Activated CD4-positive, alpha-beta T cell treated with anti-CD3 and anti-CD28 coated beads, Interleukin-2, amount 50 U/mL, for 4 hours (primary cell): ENCODE measurements at regions not wholly inside any gene's neighbourhood (a gene's known extent, or its start where the extent isn't known, plus 50 kb on each side); places are given as distances from the start of the nearest gene placed in this dataset.
"Not testable (repeated sequence)": the region's sequence is repeated elsewhere in the genome, so short reads cannot be mapped to it uniquely, and the experiment has no call there.

Source experiments
- DNase-seq, 2 experiments: peaks; one replicate each; pipeline ENCODE4 v3.0.0-alpha.2; 2020

DNA sequence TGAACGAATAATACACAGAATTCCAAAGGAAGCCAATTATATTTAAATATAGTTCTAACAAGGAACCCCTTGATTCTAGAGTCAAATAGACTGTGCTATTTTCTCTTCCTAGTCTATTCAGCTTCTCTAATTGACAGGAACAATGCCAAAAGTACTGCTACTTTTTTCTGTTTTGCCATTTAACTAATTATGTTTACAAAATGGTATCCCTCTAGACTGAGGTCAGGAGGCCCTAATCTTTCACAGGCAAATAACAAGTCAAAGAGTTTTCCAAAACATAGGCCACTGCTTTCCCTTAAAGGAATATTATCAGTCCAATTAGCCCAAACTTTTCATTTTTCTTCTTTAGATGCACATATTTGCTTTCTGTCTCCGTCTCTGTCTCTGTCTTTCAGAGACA, 539.3 kb downstream of the RFPL4B start:
- no peak for DNase-seq

DNA sequence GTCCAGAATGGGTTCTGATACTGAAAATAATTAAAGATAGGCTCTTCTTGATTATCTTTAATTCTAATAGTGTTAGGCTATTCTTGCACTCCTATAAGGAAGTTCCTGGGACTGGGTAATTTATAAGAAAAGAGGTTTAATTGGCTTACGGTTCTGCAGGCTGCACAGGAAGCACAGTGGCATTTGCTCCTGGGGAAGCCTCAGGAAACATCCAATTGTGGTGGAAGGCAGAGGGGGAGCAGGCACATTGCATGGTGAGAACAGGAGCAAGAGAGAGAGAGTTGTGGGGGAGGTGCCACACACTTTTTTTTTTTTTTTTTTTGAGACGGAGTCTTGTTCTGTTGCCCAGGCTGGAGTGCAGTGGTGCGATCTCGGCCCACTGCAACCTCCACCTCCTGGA, 540.3 kb downstream of the RFPL4B start:
- not testable (repeated sequence) for DNase-seq

DNA sequence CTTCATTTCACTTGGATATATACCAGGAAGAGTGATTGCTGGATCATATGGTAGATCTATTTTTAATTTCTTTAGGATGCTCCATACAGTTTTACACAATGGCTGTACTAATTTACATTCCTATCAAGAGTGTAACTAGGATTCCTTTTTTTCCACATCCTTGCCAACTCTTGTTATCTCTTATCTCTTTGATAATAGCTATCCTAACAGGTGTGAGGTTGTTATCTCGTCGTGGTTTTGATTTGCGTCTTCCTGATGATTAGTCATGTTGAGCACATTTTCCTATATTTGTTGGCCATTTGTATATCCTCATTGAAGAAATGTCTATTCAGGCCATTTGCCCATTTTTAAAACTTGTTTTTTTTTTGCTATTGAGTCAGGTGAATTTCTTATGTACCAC, 552.4 kb downstream of the RFPL4B start:
- no peak for DNase-seq

DNA sequence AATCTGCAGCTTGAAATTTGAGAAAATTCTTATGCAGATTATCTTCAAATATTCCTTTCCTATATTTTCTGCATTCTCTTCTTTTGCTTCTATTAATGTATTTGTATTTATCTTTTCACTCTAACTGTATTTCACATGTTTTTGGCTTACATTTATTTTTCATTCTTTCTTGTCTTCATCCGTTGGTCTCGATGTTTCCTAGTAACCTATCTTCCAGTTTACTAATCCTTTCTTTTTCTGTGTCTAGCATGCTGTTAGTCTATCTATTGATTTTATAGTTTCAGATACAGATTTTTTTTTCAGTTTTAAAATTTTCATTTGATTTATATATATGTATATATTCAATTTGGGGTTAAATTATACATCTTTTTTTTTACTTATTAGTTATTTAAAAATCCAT, 556.2 kb downstream of the RFPL4B start:
- DNase-seq, result no peak

DNA sequence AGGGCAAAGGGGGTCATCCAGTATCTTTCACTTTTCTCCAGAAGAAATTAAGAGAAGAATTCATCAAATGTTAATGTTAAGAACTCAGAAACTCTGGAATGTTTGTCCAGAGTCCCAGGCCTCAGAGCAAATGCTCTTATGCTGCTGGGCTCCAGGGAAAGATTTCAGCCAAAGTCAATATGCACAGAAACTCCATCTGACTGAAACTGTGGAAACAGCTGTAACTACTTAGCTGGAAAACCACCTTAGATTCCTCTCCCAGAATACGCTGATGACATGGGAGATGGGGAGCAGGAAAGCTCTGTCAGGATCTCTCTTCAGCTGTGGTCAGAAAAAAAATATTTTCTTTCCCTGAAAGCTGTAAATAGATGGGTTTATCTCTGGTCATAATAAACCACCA, 559.6 kb downstream of the RFPL4B start:
- no peak for DNase-seq

DNA sequence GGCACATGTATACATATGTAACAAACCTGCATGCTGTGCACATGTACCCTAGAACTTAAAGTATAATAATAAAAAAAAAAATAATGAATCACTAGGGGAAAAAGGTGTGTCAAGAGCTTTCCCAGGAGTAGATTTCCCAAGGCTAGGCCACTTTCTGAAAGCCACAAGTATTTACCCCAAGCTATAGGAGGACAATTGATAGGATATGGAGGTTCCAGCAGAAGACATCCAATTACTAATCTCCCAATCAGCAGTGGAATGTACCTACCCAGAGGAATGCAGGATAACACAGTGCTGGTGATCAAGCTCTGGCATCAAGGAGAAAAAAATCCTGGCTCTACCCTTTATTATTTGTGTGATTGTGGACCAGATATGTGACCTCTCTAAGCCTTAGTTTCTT, 562.7 kb downstream of the RFPL4B start:
- DNase-seq, result no peak

DNA sequence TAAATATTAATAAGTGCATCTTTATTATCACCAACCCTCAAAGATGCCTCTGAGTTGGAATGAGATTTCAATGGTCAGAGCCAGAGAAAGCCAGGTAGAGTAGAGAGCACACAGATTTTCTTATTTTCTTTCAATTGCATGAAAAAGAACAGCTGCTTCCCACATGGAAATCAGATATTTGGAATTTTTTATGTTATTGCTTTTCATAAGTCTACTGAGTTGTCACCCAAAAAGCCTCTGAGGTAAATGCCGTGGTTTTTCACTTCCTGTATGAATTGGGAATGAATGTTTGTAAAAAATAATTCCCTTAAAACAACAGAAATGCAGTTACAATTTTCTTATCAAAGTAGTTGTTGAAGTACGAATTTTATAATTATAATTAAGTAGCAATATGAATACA, 563.1 kb downstream of the RFPL4B start:
- DNase-seq, result no peak

DNA sequence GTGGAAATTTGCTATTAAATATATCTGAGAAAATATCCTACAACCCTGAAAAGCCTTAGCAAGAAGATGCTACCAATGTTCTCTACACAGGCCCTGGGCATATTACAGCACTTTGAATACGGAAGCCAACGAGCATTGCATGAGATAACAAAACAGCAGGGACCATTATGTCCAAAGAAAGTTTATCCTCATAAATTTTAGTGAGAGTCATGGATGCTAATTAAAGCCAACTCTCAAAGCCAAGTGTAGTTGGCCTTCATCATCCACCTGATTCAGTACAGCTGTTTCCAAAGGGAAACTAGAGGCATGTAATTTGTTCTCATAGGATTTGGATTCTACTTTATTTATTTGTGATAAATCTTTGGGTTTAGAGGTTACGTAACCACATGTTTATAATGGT, 564.8 kb downstream of the RFPL4B start:
- no peak for DNase-seq

DNA sequence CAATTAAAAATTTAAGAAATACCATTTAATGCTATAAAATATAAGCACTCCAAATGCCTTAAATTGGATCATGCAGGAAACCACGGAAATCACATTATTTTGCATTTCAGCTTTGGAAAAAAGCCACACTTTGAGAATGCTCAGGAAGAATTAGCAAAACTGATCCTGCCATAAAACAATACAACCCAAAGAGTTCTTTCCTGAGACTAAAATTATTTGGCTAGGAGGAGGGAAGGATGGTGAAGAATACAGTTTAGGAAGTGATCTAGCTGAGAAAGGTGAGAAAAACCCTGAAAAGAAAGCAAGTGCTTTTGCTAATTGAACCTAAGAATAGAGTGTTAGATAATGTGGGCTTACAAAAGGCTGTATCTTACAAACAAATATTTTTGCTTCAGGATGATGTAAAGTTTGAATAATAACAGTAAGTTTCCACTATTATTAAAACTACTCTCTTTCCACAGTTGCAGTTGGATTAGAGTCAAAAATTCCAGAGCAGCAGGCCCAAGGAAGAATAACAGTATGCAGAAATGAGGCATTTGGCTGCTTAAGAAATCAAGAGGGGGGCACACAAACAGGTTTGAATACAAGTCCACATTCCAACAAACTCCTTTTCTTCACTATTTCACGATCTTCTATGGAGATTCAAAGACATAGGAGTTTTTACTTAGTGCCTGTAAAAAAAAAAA, 565.4 kb downstream of the RFPL4B start:
- no peak for DNase-seq

DNA sequence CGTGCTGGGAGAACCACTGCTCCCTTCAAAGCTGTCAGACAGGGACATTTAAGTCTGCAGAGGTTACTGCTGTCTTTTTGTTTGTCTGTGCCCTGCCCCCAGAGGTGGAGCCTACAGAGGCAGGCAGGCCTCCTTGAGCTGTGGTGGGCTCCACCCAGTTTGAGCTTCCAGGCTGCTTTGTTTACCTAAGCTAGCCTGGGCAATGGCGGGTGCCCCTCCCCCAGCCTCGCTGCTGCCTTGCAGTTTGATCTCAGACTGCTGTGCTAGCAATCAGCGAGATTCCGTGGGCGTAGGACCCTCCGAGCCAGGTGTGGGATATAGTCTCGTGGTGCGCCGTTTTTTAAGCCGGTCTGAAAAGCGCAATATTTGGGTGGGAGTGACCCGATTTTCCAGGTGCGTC, 572.6 kb downstream of the RFPL4B start:
- DNase-seq, result not testable (repeated sequence)

DNA sequence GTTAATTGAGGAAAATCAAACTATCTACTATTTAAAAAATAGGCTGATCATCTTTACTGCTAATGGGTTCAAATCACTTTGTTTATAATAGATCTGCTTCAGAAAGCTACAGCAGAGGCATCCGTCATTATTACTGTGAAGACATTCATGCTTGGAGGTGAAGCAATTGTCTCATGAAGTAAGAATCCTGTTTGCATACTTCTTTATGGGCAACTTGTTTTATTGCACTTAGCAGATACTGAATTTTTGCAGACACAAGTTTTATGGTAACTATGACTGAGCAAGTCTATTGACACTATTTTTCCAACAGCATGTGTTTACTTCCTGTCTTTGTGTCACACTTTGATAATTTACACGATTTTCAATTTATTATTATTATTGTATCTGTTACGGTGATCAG, 573.9 kb downstream of the RFPL4B start:
- no peak for DNase-seq

DNA sequence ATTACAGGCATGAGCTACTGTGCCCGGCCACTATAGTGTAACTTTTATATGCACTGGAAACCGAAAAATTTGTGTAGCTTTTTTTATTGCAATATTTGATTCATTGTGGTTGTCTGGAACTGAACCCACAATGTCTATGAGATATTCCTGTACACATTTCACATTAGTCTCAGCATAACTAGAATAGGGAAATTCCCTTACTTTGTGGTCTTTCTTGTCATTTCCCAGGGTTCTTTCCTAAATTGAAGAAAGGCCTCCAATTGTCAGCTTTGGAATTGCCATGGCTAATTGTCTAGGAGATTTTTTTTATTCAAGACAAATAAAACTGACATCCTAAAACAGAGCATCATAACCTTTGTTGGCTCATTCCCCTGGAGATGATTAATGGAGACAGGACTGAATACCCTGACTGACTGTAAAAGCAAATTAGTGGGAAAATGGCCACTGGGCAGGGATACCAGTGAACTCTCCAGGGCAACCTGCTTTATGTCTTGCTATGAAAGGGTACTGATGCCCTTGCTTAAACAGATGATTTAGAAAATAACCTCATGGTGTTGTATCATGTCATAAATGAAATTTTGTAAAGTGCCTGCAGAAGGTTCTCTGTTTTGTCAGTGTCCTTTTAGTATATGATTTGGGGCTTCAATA, 576.9 kb downstream of the RFPL4B start:
- DNase-seq, result no peak

DNA sequence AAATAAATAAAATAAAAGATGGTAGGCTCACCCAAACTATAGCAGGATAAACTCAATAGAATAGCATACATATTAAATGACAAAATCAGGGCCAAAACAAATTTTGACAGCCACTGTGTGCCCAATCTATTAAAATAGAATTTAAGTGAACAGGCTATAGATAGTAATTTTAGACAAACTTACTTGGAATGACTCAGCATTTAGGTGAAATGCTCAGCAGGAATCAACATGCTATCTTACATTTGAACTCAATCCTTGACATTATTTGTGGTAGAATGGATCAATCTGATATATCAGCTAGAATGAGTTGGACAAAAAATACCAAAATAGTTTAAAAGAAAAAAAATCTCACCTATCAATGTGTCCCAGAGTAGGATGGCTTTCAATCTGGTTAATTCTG, 578.6 kb downstream of the RFPL4B start:
- DNase-seq, result no peak

DNA sequence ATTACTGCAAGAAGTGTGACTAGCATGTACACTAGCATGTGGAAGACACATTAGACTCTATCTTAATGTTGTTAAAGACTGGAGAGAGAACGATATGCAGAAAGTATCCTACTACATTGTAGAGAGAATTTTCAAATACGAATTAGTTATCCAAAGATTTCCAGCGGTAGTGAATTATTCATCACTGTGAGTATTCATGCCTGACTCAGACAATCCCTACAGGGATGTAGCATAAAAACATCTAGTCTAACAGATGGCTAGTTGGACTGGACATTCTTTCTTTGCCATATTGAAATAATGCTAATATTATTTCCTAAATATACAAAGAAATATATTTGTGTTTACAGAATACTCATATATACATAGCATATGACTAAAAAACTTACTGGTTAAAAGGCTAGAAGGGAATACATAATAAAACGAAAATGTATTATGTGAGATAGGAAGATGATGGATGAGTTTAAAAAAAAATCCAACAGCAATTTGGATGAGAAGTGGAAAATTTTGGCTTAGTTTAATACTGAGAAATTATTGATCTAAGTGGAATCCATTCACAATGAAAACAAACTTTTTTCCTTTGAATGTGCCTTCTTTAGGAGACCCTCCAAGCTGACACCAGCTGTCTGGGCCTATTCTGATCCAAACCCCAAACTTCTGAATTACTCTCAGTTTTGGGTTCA, 580.7 kb downstream of the RFPL4B start:
- DNase-seq, result no peak

DNA sequence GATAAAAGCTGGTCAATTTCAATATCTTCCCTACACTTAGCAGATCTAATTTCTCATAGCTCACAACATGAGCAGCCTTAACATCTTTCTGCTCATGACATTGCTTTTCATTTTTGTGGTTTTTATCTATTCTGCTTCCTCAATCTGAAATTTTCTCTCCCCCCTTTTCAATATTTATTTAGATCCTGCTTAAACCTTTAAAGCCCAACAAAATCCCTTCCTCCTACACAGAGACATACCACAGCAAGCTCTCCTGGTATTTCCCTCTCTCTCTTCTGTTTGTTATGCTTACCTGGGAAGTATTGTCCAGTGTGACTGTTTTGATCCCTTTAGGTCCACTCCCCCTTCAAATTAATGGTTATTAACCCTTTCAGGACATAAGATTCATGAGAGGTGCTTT, 582.5 kb downstream of the RFPL4B start:
- no peak for DNase-seq

DNA sequence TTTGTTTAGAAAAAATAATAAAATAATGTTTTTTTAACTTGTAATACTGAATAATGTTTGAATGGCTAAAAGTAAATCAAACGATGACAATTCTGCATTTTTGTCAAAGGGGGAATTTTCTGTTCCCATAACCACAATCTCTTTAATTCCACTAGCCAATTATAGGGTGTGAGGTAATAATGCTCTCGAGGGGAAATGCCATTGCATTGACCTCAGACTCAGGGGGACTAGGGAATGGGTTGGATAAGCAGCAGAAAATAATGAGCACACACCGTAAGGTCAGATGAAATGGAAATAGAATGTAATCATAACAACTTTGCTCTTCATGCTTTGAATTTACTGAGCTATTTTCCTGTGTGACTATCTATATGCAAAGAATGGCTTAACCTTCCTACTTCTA, 584.7 kb downstream of the RFPL4B start:
- DNase-seq, result no peak

DNA sequence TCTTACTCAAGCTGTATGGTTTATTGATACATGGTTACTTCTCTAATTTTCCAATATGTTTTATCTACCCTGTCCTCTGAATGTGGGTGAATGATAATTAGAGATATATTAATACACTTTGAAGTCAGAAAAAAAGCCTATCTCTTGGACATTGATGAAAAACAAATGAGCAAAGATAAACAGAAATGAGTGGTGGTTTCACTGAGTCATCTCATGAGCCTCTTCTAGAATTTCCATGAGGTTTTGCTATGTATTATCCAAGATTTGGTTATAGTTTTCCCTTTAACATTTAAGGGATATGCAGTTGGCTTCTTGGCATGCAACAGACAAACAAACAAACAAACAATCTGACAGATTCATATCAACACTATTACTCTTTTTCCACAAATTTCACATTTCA, 586.8 kb downstream of the RFPL4B start:
- DNase-seq, result no peak

DNA sequence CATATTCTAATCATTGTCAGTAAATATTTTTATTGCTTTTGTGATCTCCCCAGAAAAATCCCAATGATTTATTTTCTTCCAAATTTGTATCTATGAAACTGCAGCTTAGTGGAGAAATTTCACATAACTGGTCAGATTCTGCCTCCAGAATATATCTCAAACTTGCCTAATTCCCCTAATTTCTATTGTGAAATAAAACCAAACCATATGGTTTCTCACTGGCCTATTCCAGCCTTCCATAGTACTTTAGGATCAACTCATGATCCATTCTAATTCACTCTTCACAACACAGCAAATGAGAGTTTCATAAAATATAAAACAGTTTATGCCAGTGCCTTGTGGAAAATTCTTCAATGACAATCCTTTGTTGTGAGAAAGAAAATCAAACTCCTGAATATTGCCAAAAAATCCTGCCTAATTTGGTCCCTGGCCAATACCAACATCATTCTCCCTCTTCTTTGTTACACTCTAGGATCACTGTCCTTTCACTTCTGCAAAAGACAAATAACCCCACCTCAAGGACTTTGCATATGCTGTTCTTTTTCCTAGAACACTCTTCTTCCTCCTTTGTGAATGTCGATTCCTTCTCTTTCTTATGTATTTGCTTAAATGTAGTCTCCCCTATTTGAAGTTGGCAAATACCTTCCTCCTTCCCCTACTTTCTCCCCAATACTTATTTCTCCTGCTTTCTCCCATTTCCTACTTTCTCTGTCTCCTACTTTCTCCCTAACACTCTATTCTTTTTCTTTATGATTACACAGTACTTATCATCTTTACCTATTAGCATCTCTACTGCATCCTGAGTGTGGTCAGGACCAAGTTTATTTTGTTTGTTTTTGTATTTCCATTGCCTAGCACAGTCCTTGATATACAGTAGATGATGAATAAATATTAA, 587.5 kb downstream of the RFPL4B start:
- DNase-seq, result no peak

DNA sequence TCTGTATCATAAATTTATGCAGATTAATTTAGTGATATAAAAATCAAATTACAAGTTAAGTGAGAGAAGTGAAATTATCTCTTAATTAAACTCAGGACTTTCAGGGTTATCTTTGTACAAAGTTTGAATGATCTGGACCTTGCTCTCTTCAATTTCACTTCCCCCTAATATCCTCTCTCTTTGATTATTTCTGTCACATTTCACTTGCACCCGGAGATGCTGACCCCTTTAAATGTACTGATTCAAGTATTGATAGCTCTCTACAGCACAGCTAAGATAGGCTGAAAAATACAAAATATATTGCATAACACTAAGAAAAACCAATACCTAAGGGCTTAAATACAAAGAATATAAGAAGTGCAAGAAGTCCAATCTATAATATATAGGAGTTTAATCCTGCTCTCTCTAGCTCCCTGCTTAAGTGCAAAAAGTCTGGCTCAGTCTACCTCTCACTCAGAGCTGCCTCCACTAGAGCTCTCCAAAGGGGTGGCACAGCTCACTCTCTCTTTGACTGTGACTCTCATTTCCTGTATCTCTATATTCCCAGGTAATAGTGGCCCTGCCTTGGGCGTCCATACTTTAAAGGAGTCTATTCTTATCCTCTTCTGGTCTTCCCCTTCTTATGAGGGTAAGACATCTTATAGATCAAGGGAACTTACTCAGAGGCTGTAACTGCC, 588.4 kb downstream of the RFPL4B start:
- no peak for DNase-seq

DNA sequence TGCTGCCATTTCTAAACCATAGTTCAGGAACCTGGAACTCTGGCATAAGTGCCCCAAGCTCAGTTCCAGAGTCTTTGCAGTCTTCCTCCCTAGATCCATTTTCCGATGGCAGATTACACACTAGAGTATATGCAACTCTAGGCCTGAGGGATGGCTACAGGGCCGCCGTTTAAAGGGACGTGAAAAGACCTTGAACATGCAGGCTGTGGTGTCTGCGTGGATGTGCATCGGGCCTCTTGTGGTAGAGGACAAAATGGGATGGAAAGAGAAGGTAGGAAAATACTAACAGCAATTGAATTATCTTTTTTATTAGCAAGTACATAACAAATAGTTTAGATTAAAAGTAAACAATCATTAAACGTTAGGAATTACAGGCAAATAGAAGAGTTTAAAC, 588.9 kb downstream of the RFPL4B start:
- no peak for DNase-seq

DNA sequence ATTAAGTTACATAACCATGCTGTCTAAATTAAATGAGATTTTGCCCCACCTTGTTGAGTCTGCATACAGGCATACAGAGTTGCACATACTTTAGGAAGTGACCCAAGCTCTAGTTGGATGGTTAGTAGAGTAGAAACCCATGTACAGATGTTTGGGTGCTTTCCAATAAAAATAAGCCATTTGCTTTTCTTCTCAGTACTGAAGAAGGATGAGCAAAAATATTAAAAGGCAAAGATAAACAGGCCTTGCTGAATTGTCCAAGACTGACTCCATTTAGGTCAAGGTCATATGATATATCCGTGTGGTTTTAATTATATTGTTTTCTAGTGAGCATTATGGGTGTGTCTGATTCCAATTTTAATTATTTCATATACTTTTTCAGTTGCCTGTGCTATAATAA, 589.4 kb downstream of the RFPL4B start:
- no peak for DNase-seq

DNA sequence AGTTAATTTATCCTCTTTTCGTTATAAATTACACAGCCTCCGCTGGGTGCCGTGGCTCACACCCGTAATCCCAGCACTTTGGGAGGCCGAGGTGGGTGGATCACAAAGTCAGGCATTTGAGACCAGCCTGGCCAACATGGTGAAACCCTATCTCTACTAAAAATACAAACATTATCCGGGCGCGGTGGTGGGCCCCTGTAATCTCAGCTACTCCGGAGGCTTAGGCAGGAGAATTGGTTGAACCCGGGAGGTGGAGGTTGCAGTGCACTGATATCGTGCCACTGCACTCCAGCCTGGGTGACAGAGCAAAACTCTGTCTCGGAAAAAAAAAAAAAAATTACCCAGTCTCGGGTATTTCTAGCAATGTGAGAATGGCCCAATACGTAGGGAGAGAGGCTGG, 590.6 kb downstream of the RFPL4B start:
- DNase-seq, result not testable (repeated sequence)

DNA sequence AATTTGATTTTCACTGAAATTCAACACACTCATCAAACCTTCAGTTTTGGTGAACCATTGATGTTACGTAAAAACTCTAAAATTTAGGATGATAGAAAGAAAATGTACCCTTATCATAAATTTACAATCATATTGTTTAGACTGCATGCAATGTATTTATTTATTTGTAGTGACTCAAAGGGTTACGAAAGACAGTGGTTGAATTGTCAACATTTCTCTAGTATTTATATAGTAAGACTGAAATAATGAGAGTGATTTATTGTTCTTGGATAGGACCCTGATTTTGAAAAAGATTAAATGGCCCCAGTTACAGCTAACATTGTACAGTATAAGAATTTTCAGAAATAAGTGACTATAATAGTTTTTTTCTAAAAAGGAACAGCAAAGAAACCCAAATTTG, 591.5 kb downstream of the RFPL4B start:
- DNase-seq, result no peak
